ENCODE measurements at regions not wholly inside any gene's neighbourhood (a gene's known extent, or its start where the extent isn't known, plus 50 kb on each side); places are given as distances from the start of the nearest gene placed in this dataset.

DNA sequence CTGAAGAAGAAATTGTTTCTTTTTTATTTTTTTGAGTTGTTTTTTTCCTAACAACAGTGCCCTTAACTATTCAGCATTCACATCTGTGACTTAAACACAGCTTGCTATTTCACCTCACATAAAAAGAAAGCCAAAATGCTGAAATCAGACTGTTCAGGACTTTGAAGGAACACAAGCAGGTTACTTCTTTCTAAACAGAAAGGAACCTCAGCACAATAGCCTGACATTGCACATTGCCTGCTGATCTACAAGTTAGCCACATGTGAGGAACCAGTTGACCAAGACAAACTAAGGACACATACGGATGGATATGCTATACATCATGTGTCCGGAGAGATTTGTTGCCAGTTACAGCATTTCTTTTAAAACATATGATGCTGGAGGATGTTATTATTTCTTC lies 331.1 kb downstream of the FSIP2 start:
- no peak for DNase-seq (ENCODE audit: low read depth, low spot score)

DNA sequence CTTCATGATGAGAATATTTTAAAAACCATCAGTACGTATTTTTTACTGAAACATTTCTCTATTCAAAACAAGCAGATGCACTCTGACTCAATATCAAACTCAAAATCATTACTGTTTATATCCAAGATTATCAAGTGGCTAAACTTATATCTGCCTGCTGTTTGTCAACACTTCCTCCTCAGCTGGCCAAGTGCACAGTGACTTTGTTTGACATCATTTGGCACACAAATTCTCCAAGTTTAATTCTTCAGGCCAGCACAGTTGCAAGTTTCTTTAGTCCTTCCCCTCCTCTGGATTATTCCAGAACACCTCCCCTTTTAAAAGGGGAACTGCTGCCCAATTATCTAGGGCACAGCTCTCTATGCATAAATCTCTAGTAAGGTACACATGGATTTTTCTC lies 346.6 kb downstream of the FSIP2 start:
- no peak for DNase-seq (ENCODE audit: low read depth, low spot score)

DNA sequence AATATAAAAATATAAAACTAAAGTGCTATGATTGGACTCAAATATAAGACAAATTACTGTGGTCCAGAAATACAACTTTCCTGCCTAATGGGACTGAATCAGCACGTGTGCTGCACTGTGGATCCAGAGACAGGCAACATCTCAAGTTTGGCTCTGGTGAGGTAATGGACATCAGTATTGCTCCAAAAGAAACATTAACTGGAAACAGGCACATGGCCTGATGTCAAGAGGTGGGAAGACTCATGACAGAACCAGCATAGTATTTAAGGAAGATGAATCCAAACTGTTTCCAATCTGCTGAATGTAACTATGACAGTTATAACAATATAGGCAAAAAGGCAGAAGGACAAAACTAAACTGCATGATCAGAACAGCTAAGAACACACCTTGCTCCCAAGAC lies 354.6 kb downstream of the FSIP2 start:
- no peak for DNase-seq (ENCODE audit: low read depth, low spot score)

DNA sequence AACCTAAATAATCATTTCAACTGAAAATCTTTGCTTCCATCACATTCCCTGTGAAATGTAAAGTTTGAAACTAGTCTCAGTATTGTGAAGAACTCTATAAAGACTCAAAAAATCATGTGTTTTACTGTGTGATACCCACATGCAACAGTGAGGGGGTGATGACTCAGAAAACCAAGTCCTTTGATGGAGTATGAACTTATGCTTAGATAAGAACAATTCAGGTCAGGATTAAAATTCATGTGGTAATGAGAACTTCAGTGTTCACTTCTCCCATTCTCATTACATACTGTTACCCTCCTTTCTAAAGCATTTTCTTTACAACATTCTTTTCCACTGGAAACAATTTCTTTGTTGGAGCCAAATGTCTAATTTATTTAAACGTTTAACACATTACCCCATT lies 360.2 kb downstream of the FSIP2 start:
- no peak for DNase-seq (ENCODE audit: low read depth, low spot score)

DNA sequence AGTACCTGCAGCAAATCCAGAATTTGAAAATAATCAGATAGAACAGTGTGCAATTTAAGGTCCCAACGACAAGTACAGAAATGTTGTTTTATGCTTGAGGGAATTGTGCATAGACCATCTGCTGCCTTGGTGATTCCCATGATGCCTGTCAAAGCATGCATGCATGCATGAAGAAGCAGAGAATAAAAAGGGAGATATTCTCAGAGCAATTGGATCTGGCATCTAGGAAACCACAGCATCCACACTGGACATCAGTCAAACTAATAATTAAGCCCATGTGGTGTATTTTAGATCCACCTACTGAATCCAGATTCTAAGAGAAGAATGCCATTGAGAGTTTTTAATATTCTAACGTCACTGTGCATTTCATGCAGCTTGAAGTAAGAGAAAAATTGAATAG lies 361.2 kb downstream of the FSIP2 start:
- no peak for DNase-seq (ENCODE audit: low read depth, low spot score)

DNA sequence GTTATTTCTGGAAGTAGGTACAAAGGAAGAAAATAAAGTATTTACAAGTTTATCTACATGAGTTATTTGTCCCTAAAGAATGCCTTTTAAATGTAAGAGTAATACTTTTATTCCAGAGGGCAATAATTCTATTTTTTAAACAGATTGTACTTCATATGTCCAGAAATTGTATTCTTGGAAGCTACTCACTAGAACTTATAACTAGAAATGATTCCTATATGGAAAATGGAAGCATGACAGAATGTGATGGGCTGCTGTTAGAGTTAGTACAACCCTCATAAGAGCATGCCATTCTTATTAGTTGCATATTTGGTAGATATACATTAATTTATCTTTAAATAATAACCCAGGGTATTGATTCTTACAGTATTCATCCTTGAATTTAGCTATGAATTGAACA lies 362.0 kb downstream of the FSIP2 start:
- no peak for DNase-seq (ENCODE audit: low read depth, low spot score)

DNA sequence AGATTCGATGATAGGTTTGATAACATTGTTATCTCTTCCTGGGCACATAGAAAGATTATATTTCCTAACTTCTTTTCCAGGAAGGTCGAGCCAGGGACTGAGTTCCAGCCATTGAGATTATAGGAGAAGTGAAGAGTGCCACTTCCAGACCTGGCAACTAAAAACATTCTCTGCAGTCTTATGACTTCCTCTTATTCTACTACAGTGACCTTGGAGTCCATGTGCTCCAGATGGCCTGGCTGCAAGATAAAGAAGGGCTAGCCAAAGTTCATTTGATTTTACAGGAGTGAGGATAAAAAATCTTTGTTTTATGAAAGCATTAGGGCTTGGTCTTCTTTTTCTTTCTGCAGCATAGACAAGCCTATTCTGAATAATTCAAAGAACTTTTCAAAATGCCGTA lies 363.0 kb downstream of the FSIP2 start:
- no peak for DNase-seq (ENCODE audit: low read depth, low spot score)

DNA sequence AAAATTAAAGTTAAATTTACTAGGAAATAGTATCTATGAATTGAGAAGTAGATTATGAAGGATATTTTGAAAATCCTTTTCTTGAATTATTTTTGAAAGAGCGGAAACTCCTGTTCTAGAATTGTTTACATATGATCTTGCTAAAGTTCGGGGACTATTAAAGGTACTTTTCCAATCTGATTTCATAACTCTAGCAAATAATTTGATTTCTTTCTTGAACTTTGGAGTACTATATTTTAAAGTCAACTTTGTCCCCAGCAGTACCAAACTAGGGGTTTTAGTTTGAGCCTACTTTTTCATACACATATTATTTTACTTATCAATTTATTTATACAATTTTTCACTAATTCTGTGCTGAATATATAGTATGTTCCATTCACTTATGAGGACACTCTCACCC lies 364.7 kb downstream of the FSIP2 start:
- no peak for DNase-seq (ENCODE audit: low read depth, low spot score)

DNA sequence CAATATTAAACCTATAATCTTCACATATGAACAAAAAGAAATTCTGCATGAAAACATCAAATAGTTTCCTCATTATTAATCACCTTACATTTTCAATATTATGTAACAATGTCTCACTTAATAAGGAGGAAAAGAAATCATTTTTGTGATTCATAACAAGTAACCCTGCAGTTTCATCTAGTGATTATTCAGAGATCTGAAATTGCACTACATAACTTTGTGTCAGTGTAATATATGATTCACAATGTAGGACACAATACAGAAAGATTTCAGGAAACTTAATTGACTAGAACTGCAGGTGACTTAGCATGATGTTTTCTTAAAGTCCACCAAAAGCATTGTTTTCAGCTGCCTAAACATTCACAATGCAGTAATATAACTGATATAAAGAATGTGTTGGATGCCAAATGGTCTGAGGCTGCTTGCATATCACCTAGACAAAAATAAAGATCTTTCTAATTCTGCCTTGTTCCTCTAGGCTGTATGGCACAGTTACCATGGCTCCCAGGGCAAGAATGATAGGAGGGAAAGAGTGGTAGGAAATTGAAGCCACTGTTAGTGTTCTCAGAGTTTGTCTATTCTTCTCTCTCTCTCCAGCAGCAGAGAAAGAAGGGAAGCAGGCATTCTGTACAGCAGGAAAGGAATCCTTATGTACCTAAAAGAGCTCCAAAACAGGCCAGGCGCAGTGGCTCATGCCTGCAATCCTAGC lies 366.6 kb downstream of the FSIP2 start:
- DNase-seq (ENCODE audit: low read depth, low spot score) = no peak

DNA sequence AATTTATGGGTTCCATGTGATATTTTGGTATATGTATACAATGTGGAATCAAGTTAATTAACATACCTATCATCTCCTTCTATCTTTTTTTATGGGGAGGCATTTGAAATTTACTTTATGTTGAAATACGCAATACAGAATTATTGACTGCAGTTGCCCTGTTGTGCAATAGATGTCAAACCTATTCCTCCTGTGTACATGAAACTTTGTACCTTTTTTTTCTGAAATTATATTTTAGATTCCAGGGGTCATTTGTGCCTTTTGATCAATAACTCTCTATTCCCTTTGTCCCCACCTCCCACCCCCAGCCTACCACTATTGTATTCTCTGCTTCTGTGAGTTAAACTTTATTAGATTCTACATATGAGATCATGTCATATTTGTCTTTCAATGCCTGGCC lies 369.9 kb downstream of the FSIP2 start:
- no peak for DNase-seq (ENCODE audit: low read depth, low spot score)

DNA sequence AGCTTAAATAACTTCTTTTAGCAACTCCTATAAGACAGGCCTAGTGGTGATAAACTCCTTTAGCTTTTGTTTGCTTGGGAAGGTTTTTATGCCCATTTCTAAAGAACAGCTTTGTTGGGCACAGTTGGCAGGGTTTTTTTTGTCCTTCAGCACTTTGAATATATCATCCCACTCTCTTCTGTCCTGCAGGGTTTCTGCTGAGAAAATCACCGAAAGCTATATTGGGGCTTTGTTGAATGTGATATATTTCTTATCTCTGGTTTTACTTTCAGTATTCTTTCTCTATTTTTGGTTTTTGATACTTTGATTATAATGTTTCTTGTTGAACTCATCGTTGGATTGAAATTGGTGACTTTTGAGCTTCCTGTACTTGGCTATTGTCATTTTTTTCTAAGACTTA lies 372.8 kb upstream of the ZC3H15 start:
- no peak for DNase-seq (ENCODE audit: low read depth, low spot score)

DNA sequence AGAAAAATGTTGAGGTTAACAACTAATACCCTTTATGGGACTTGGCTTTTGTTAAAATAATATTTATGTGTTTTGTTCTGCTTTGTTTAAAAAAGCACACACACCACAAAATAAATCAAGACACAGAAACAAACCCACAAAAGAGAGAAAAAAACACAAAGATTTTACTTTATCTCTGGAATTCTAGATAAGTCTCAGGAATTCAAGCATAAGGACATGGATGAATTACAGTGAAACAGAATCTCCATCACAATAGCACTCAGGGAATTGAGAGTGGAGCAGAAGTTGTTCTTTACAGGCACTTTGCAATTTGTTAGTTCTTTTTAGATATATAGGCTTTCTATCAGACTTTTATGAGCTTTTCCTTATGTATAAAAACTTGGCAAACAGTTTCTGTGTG lies 360.9 kb upstream of the ZC3H15 start:
- no peak for DNase-seq (ENCODE audit: low read depth, low spot score)

DNA sequence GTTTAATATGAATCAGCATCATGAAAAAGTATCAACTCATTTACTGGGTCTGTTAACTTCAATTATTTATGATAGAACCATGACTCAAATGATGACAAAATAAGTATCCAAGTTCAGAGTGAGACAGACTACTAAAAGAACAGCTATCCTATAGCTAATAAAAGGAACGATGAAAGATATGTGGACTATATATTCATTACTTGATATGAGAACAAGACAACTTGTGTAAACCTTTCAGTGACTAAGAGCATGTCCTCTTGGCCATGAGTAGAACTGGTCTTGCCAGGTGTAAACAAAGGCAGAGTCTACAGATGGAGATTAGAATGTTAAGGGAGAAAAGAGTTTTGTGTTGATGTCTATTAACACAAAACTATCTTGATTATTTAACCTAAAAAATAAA lies 360.4 kb upstream of the ZC3H15 start:
- DNase-seq (ENCODE audit: low read depth, low spot score) = no peak

DNA sequence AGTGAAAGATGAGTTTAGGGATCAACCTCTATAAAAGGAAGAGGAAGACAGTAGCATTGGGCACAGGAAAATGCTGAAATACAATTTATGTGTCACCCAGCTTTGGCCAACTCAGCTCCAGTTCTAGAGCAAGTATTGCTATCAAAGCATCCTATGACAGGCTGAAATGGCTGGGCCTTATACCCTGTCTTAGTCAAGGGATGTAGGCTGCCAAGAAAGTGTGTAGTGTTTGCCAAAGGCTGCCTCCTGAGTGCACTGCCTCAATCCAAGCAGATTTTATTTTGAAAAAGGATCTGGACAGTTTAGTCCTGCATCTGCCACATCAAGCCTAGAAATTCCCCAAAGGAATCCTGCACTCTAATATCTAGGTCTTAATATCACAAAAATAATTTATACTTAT lies 359.9 kb upstream of the ZC3H15 start:
- DNase-seq (ENCODE audit: low read depth, low spot score) = no peak

DNA sequence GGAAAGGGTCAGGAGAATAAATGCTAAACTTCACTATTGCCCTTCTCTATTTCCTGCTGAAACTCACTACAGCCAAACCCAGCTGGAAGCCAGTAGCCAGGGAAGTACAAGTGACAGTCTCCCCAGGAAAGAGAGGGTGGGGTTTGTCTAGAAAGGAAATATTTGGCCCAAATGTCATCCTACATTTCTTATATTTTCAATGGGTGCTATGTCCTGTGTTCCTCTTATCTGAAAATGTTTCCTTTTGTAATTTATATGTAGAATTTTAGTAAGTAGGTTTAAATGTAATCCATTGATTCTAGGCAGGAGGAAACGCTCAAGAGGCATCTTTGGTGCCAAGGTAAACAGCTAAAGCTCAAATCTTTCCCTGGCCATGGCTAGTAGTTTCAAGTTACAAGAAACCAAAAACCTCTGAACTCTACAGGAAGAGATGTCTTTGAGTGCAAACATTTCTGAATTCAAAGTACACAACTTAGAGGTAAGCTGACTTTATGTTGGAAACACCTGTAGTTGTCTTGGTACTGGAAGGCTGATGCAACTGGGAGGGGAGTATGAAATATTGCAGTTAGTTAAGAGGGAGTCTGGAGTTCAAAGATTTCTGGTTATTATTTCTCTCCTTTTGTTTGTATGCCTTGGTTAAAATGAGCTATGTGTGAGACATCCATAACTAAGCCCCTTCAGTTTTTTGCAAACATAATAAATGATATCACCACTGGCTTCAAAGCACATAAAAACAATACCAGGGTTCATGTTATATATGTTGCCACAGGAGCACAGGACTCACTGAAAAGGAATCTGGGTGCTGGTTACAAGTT lies 356.1 kb upstream of the ZC3H15 start:
- peak; percentile 57 for DNase-seq (ENCODE audit: low read depth, low spot score)

DNA sequence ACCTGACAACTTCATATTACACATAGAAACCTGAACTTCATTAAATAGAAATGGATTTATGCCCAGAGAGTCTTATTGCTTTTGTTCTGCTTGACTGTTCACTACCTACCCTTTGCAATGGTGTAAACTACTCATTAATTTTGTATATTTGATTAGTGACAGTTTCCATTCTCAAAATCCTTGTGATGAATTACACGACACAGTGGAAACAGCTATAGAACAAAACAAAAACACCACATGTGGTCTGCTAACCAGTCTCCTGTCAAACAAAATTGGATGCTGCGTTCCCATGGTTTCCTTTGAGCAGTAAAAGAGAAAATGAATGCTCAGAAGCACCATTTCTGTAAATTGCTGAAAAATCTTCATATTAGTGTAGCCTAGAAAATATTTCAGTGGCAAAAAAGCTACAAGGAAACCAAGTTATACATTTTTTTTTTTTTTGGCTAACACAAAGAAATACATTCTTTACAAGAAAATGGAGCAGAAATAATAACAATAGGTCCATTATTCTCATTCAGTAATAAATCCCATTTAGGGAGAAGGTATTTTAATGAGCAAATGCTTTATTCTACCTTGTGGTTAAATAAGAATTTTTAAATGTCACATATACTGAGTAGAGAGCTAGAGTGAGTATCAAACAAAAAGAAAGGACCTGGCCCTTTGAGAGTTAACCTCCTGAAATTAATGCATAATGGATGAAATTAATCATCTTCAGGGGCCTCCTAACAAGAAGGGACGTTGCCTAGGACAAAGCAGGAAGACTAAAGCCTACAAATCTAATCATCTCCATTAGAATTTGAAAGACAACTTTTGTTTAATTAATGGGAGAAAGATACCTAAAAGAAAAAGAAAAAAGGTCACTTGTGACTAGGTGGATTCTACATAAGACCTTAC lies 355.1 kb upstream of the ZC3H15 start:
- DNase-seq (ENCODE audit: low read depth, low spot score) = no peak

DNA sequence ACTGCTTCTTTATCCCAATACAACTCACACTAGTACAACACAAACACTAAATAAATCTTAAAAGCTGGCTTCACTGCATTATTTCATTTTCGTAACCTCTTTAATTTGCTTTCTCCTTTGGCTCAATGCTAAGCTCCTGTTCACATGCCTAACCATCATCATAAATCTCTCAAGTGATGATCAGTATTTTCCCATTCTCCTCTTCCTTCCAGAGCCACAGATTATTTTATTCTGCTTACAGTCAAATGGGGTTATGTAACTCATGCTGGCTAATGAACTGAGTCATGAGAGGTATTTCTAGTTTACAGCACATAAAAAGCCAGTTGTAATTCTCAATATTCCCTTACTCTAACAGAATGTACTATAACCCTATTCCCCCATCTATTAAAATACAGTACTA lies 350.4 kb upstream of the ZC3H15 start:
- no peak for DNase-seq (ENCODE audit: low read depth, low spot score)

DNA sequence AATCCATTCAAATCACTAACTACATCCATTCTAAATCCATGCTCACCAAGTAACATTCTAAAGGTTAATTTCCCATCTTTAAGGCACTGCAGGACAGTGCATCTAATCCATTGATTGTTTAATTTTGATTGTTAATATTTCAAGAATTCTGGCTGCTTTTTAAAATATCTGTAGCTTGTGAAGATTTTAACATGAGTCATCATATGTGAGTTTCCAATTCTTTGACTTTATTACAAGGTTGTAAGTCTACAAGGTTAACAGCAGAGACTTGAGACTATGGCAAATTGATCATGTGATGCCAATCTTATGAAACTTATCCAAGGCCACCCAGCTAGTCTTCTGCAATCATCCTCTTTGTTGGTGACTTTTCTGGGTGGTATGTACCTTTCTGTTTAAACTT lies 349.2 kb upstream of the ZC3H15 start:
- DNase-seq (ENCODE audit: low read depth, low spot score) = no peak

DNA sequence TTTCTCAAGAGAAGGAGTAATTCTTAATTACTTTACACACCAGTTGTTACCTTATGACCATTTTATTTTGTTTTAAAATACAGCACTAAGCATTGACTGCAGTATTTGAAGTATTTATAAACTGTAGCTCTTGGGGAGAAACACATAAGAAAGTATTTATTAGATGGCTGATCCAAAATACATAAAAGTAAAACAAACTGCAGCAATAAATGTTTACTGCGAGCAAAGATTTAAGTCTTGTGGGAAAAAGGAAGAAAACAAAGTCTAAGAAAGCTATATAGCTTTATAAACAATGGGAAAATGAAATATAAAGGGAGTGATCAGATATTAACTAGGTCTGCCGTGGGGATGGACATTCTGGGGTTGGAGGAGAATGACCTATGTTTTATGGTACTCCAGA lies 347.2 kb upstream of the ZC3H15 start:
- DNase-seq (ENCODE audit: low read depth, low spot score) = no peak

DNA sequence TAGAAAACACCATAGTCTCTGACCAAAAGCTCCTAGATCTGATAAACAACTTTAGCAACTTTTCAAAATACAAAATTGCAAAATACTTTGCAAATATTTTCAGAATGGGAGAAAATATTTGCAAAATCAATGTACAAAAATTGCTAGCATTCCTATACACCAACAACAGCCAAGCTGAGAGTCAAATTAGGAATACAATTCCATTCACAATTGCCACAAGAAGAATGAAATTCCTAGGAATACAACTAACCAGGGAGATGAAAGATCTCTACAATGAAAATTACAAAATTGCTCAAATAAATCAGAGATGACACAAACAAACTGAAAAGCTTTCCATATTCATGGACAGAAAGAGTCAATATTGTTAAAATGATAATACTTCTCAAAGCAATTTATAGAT lies 327.0 kb upstream of the ZC3H15 start:
- no peak for DNase-seq (ENCODE audit: low read depth, low spot score)

DNA sequence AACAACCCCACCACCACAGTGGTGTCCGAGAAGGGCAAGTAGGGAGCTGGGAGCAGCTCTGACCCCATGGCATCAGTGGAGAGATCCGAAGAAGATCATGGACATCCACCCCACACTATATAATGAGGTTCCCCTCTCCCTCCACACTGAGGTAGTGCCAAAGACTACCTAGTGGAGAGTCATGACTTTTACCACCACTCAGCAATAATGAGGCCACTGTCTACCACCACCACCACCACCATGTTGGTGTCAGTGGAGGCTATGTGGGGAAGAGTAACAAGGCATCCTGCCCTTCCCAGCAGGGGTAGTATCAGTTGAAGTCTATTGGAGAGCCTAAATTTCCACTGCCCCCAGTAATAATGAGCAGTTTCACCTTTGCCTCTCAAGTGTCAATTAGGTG lies 321.7 kb upstream of the ZC3H15 start:
- DNase-seq (ENCODE audit: low read depth, low spot score) = no peak

DNA sequence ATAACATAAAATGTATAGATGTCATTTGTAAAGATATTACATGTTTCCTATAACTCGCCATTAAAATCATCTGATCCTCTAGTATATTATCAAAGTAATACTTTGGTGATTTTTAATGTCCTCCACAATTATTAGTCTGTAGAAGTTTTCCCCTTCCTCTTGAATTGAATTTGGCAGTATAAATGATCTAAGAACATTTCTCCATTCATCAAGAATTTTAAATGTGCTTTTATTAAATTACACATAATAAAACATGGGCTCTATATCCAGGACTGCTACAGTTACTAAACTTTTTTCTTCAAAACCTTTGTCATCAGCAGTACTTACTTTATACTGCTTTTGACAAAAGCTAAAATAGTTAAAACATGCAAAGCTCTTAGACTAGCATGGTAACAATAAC lies 315.4 kb upstream of the ZC3H15 start:
- DNase-seq (ENCODE audit: low read depth, low spot score) = no peak

Measured in brain pericyte (primary cell).